GM12892 (cell line): ENCODE measurements at regions not wholly inside any gene's neighbourhood (a gene's known extent, or its start where the extent isn't known, plus 50 kb on each side); places are given as distances from the start of the nearest gene placed in this dataset.

Experiments used
- POLR2A ChIP-seq: IDR thresholded peaks from 2 replicates; pipeline ENCODE4 v1.6.1; 2011; ENCODE audit warnings: low read depth, low read length, control low read depth
- POLR2AphosphoS5 ChIP-seq: IDR thresholded peaks from 2 replicates; pipeline ENCODE4 v1.6.1; 2011; ENCODE audit warnings: low read depth, low read length, control low read depth
- TAF1 ChIP-seq: IDR thresholded peaks from 2 replicates; pipeline ENCODE4 v1.6.1; 2011; ENCODE audit warnings: low read depth, mild to moderate bottlenecking, control low read depth, low read length, borderline replicate concordance

DNA sequence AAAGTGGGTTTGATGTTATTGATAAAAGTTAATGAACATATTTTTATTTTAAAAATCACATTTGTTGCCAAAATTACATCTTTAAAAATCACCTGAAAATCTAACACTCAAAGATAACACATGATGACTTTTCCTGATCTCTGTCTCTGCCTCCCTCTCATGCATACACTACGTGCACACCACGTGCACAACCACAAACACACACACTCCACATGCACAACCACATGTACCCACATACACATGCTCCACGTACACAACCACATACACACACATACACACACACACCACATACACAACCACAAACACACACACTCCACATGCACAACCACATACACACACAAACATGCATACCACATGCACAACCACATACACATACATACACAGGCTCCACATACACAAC lies 61.8 kb upstream of the TMEM132C start:
- no peak for TF ChIP-seq POLR2A
- TF ChIP-seq TAF1: no peak
- TF ChIP-seq POLR2AphosphoS5: no peak
